ENCODE measurements at regions not wholly inside any gene's neighbourhood (a gene's known extent, or its start where the extent isn't known, plus 50 kb on each side); places are given as distances from the start of the nearest gene placed in this dataset.

GRCh38 chr9:26483991-26484390 is 408.6 kb downstream of the CAAP1 start:
- no peak for TF ChIP-seq CTCF (IDR thresholded peaks at IDR 0.05)
- no peak for TF ChIP-seq POLR2A (IDR thresholded peaks at IDR 0.05)
- no peak for TF ChIP-seq POLR2AphosphoS5 (IDR thresholded peaks at IDR 0.05)

Data from breast epithelium (tissue), 3 donors.